ENCODE measurements at regions not wholly inside any gene's neighbourhood (a gene's known extent, or its start where the extent isn't known, plus 50 kb on each side); places are given as distances from the start of the nearest gene placed in this dataset.

- TF ChIP-seq CTCF (IDR thresholded peaks at IDR 0.05; ENCODE audit: insufficient read depth in 1 of 2, low read depth in 1 of 2, low read length in 1 of 2, severe bottlenecking in 1 of 2, unreplicated experiment in 1 of 2) = no peak
- no peaks in the 10 kb centered on the region for H3K9me3 Mint-ChIP-seq (ENCODE audit: unreplicated experiment)
- no peaks in the 10 kb centered on the region for H3K4me1 ChIP-seq
- H3K36me3 Mint-ChIP-seq (ENCODE audit: insufficient read depth, unreplicated experiment) = no peaks in the 10 kb centered on the region
- H3K36me3 ChIP-seq (ENCODE audit: control insufficient read depth, insufficient read depth, low read length) = no peaks in the 10 kb centered on the region
- no TSS peak for BruUV-seq (replicated peaks)
- no peak for DNase-seq
- H3K4me1 Mint-ChIP-seq (ENCODE audit: low read depth, unreplicated experiment) = no peaks in the 10 kb centered on the region
- H3K27ac Mint-ChIP-seq (ENCODE audit: unreplicated experiment) = no peak overlapping the region
- intact Hi-C loops (cut with micrococcal nuclease; ENCODE audit: unreplicated experiment) = no loop called here
- H3K4me3 ChIP-seq (ENCODE audit: low read depth, low read length) = no peak overlapping the region
- H3K27me3 ChIP-seq (replicated peaks; ENCODE audit: control insufficient read depth, insufficient read depth, low read length) = no peaks in the 10 kb centered on the region
- H3K4me3 Mint-ChIP-seq (ENCODE audit: unreplicated experiment) = no peak overlapping the region
- ChIA-PET POLR2A (no interaction called here), CTCF (no interaction called here)
- no peaks in the 10 kb centered on the region for H3K9me3 ChIP-seq
- H3K27me3 Mint-ChIP-seq (ENCODE audit: insufficient read depth, unreplicated experiment) = peaks cover 4% of the 10 kb centered on the region
These were observed 378.4 kb downstream of the SEC23A start for GRCh38 chr14:38724621-38725020.

GRCh38 chr14:38723959-38724358 lies 379.1 kb downstream of the SEC23A start:
- POLR2A ChIA-PET = no interaction called here
- peaks cover 4% of the 10 kb centered on the region for H3K27me3 Mint-ChIP-seq (ENCODE audit: insufficient read depth, unreplicated experiment)
- H3K27me3 ChIP-seq (replicated peaks; ENCODE audit: control insufficient read depth, insufficient read depth, low read length) = no peaks in the 10 kb centered on the region
- H3K4me1 ChIP-seq = no peaks in the 10 kb centered on the region
- no peaks in the 10 kb centered on the region for H3K36me3 Mint-ChIP-seq (ENCODE audit: insufficient read depth, unreplicated experiment)
- CTCF ChIA-PET = interaction anchor here (0.7 kb wide), 1 partner anchor 291 kb away, joined by 3 read pairs; no protein-coding TSS in a partner anchor
- BruUV-seq (replicated peaks) = no TSS peak
- no peak overlapping the region for H3K27ac Mint-ChIP-seq (ENCODE audit: unreplicated experiment)
- H3K4me3 Mint-ChIP-seq (ENCODE audit: unreplicated experiment) = no peak overlapping the region
- DNase-seq = no peak
- no peak for TF ChIP-seq CTCF (IDR thresholded peaks at IDR 0.05; ENCODE audit: insufficient read depth in 1 of 2, low read depth in 1 of 2, low read length in 1 of 2, severe bottlenecking in 1 of 2, unreplicated experiment in 1 of 2)
- no peak overlapping the region for H3K4me3 ChIP-seq (ENCODE audit: low read depth, low read length)
- H3K9me3 ChIP-seq = no peaks in the 10 kb centered on the region
- H3K9me3 Mint-ChIP-seq (ENCODE audit: unreplicated experiment) = no peaks in the 10 kb centered on the region
- intact Hi-C loops (cut with micrococcal nuclease; ENCODE audit: unreplicated experiment) = no loop called here
- no peaks in the 10 kb centered on the region for H3K4me1 Mint-ChIP-seq (ENCODE audit: low read depth, unreplicated experiment)
- H3K36me3 ChIP-seq (ENCODE audit: control insufficient read depth, insufficient read depth, low read length) = no peaks in the 10 kb centered on the region

GRCh38 chr14:38723277-38723676 lies 379.8 kb downstream of the SEC23A start:
- H3K4me1 ChIP-seq = no peaks in the 10 kb centered on the region
- intact Hi-C loops (cut with micrococcal nuclease; ENCODE audit: unreplicated experiment) = no loop called here
- Mint-ChIP-seq H3K27me3 (ENCODE audit: insufficient read depth, unreplicated experiment) (peaks cover 9% of the 10 kb centered on the region), H3K36me3 (ENCODE audit: insufficient read depth, unreplicated experiment) (no peaks in the 10 kb centered on the region), H3K4me3 (ENCODE audit: unreplicated experiment) (no peak overlapping the region), H3K9me3 (ENCODE audit: unreplicated experiment) (no peaks in the 10 kb centered on the region), H3K27ac (ENCODE audit: unreplicated experiment) (no peak overlapping the region), H3K4me1 (ENCODE audit: low read depth, unreplicated experiment) (no peaks in the 10 kb centered on the region)
- no peak for TF ChIP-seq CTCF (IDR thresholded peaks at IDR 0.05; ENCODE audit: insufficient read depth in 1 of 2, low read depth in 1 of 2, low read length in 1 of 2, severe bottlenecking in 1 of 2, unreplicated experiment in 1 of 2)
- ChIA-PET POLR2A (no interaction called here), CTCF (no interaction called here)
- H3K27me3 ChIP-seq (replicated peaks; ENCODE audit: control insufficient read depth, insufficient read depth, low read length) = no peaks in the 10 kb centered on the region
- DNase-seq = no peak
- no peaks in the 10 kb centered on the region for H3K36me3 ChIP-seq (ENCODE audit: control insufficient read depth, insufficient read depth, low read length)
- BruUV-seq (replicated peaks) = no TSS peak
- no peak overlapping the region for H3K4me3 ChIP-seq (ENCODE audit: low read depth, low read length)
- no peaks in the 10 kb centered on the region for H3K9me3 ChIP-seq

All from Caco-2 (cell line).